GM19397 (cell line): ENCODE measurements at regions not wholly inside any gene's neighbourhood (a gene's known extent, or its start where the extent isn't known, plus 50 kb on each side); places are given as distances from the start of the nearest gene placed in this dataset.

Experiments
- ATAC-seq: cut with Tn5 transposase; IDR thresholded peaks from one replicate; pipeline ENCODE4 v1.9.1; 2021; ENCODE audit warnings: mild to moderate bottlenecking, moderate library complexity; ENCODE audit not compliant: unreplicated experiment

GRCh38 chr15:35911052-35911777 lies 365.2 kb upstream of the DPH6 start:
- ATAC-seq, result no peak

- no peak for ATAC-seq
Observed at GRCh38 chr15:35912196-35912595, 366.2 kb upstream of the DPH6 start.

- no peak for ATAC-seq
Observed at GRCh38 chr15:35914573-35914972, 368.6 kb upstream of the DPH6 start.

- ATAC-seq, result no peak
Observed at GRCh38 chr15:35921046-35921445, 375.1 kb upstream of the DPH6 start.

- no peak for ATAC-seq
Observed at GRCh38 chr15:35925275-35926006, 379.5 kb upstream of the DPH6 start.

- ATAC-seq, result no peak
Observed at GRCh38 chr15:35926007-35926380, 380.0 kb upstream of the DPH6 start.

- ATAC-seq, result no peak
Observed at GRCh38 chr15:35928847-35929246, 382.9 kb upstream of the DPH6 start.

- no peak for ATAC-seq
Observed at GRCh38 chr15:35929740-35930444, 383.9 kb upstream of the DPH6 start.

GRCh38 chr15:35931799-35932341 lies 385.9 kb upstream of the DPH6 start:
- no peak for ATAC-seq

- ATAC-seq, result no peak
Observed at GRCh38 chr15:35932531-35932930, 386.6 kb upstream of the DPH6 start.

- ATAC-seq, result no peak
Observed at GRCh38 chr15:35933531-35933930, 387.6 kb upstream of the DPH6 start.

GRCh38 chr15:35934383-35935049 lies 388.6 kb upstream of the DPH6 start:
- no peak for ATAC-seq

- no peak for ATAC-seq
Observed at GRCh38 chr15:35936284-35936683, 390.3 kb upstream of the DPH6 start.

- no peak for ATAC-seq
Observed at GRCh38 chr15:35937380-35937779, 391.4 kb upstream of the DPH6 start.

- ATAC-seq, result no peak
Observed at GRCh38 chr15:35944945-35945585, 399.1 kb upstream of the DPH6 start.

GRCh38 chr15:35953424-35953823 lies 407.5 kb upstream of the DPH6 start:
- ATAC-seq, result no peak

- ATAC-seq, result no peak
Observed at GRCh38 chr15:35956056-35956455, 410.1 kb upstream of the DPH6 start.

- ATAC-seq, result no peak
Observed at GRCh38 chr15:35958021-35958420, 412.1 kb upstream of the DPH6 start.

- ATAC-seq, result no peak
Observed at GRCh38 chr15:35958975-35959374, 413.0 kb upstream of the DPH6 start.

GRCh38 chr15:35963326-35963725 lies 417.4 kb upstream of the DPH6 start:
- no peak for ATAC-seq

GRCh38 chr15:35966781-35967180 lies 420.8 kb upstream of the DPH6 start:
- ATAC-seq, result no peak
